Karpas-422 (cell line): ENCODE measurements at regions not wholly inside any gene's neighbourhood (a gene's known extent, or its start where the extent isn't known, plus 50 kb on each side); places are given as distances from the start of the nearest gene placed in this dataset.

Source experiments
- DNase-seq: peaks from one replicate; pipeline ENCODE4 v3.0.0-alpha.2; 2015
- H2AFZ ChIP-seq: fragments of 200-600 bp; sonication (generic); 2 replicates; pipeline ENCODE4 v1.6.1; 2014; ENCODE audit warnings: antibody characterized with exemption, low read length, mixed read lengths
- H3K27ac ChIP-seq: fragments of 200-600 bp; sonication (generic); 2 replicates; pipeline ENCODE4 v1.5.1; 2014; ENCODE audit warnings: mild to moderate bottlenecking, low read length, moderate library complexity
- H3K27me3 ChIP-seq: fragments of 200-600 bp; sonication (generic); 2 replicates; pipeline ENCODE4 v1.6.1; 2014; ENCODE audit warnings: low read length, mixed read lengths
- H3K36me3 ChIP-seq: fragments of 200-600 bp; sonication (generic); 2 replicates; pipeline ENCODE4 v1.6.1; 2014; ENCODE audit warnings: low read length, mixed read lengths; ENCODE audit not compliant: insufficient read depth
- H3K4me1 ChIP-seq: fragments of 200-600 bp; sonication (generic); 2 replicates; pipeline ENCODE4 v1.6.1; 2014; ENCODE audit warnings: mild to moderate bottlenecking, low read length, mixed read lengths
- H3K4me2 ChIP-seq: fragments of 200-600 bp; sonication (generic); 2 replicates; pipeline ENCODE4 v1.6.1; 2014; ENCODE audit warnings: low read length, low read depth, mild to moderate bottlenecking; ENCODE audit not compliant: poor library complexity, severe bottlenecking
- H3K4me3 ChIP-seq: fragments of 200-600 bp; sonication (generic); 2 replicates; pipeline ENCODE4 v1.5.1; 2014; ENCODE audit warnings: mild to moderate bottlenecking, antibody characterized with exemption, low read length, mixed read lengths
- H3K79me2 ChIP-seq: fragments of 200-600 bp; sonication (generic); 2 replicates; pipeline ENCODE4 v1.6.1; 2014; ENCODE audit warnings: mild to moderate bottlenecking, low read length, mixed read lengths
- H3K9ac ChIP-seq: fragments of 200-600 bp; sonication (generic); 2 replicates; pipeline ENCODE4 v1.6.0; 2014; ENCODE audit warnings: low read length
- H3K9me2 ChIP-seq: fragments of 200-600 bp; sonication (generic), shearing (Covaris generic); replicated peaks from 2 replicates; pipeline ENCODE4 v1.6.0; 2014; ENCODE audit warnings: mild to moderate bottlenecking, low read length, moderate library complexity; ENCODE audit not compliant: insufficient read depth
- H3K9me3 ChIP-seq: fragments of 300-700, 200-600 bp; sonication (generic); 2 replicates; pipeline ENCODE4 v1.6.1; 2014; ENCODE audit warnings: low read length, mixed read lengths
- H4K20me1 ChIP-seq: fragments of 200-600 bp; sonication (generic); 2 replicates; pipeline ENCODE4 v1.6.1; 2014; ENCODE audit warnings: mild to moderate bottlenecking, antibody characterized with exemption, low read length, low read depth; ENCODE audit not compliant: insufficient read depth

GRCh38 chr19:29012457-29012856 is 200.5 kb downstream of the UQCRFS1 start:
- DNase-seq = no peak
- Histone ChIP-seq H3K4me1 (no peaks in the 10 kb centered on the region), H3K9ac (no peak overlapping the region), H2AFZ (no peak overlapping the region), H3K9me3 (no peaks in the 10 kb centered on the region), H3K27ac (no peak overlapping the region), H3K9me2 (no peaks in the 10 kb centered on the region), H3K79me2 (no peaks in the 10 kb centered on the region), H3K27me3 (no peaks in the 10 kb centered on the region), H3K4me3 (no peak overlapping the region), H3K4me2 (no peak overlapping the region), H4K20me1 (no peaks in the 10 kb centered on the region), H3K36me3 (no peaks in the 10 kb centered on the region)

- H3K4me3 ChIP-seq = no peak overlapping the region
- H3K9me2 ChIP-seq = no peaks in the 10 kb centered on the region
- no peaks in the 10 kb centered on the region for H3K4me1 ChIP-seq
- no peak overlapping the region for H3K9ac ChIP-seq
- no peaks in the 10 kb centered on the region for H3K27me3 ChIP-seq
- H2AFZ ChIP-seq = no peak overlapping the region
- DNase-seq = no peak
- no peak overlapping the region for H3K27ac ChIP-seq
- H3K9me3 ChIP-seq = no peaks in the 10 kb centered on the region
- H3K4me2 ChIP-seq = no peak overlapping the region
- no peaks in the 10 kb centered on the region for H4K20me1 ChIP-seq
- no peaks in the 10 kb centered on the region for H3K36me3 ChIP-seq
- no peaks in the 10 kb centered on the region for H3K79me2 ChIP-seq
Observed at GRCh38 chr19:29010276-29010675, 202.7 kb downstream of the UQCRFS1 start.

GRCh38 chr19:29006057-29006735 is 206.8 kb downstream of the UQCRFS1 start:
- Histone ChIP-seq H4K20me1 (no peaks in the 10 kb centered on the region), H3K79me2 (no peaks in the 10 kb centered on the region), H2AFZ (no peak overlapping the region), H3K27ac (no peak overlapping the region), H3K4me2 (no peak overlapping the region), H3K9ac (no peak overlapping the region), H3K9me3 (no peaks in the 10 kb centered on the region), H3K36me3 (no peaks in the 10 kb centered on the region), H3K27me3 (no peaks in the 10 kb centered on the region), H3K9me2 (no peaks in the 10 kb centered on the region), H3K4me1 (no peaks in the 10 kb centered on the region), H3K4me3 (no peak overlapping the region)
- DNase-seq = no peak

GRCh38 chr19:29004796-29005195 is 208.2 kb downstream of the UQCRFS1 start:
- no peak overlapping the region for H3K4me3 ChIP-seq
- no peak overlapping the region for H2AFZ ChIP-seq
- no peaks in the 10 kb centered on the region for H3K27me3 ChIP-seq
- no peak for DNase-seq
- H3K4me1 ChIP-seq = no peaks in the 10 kb centered on the region
- H3K9me3 ChIP-seq = no peaks in the 10 kb centered on the region
- H4K20me1 ChIP-seq = no peaks in the 10 kb centered on the region
- no peaks in the 10 kb centered on the region for H3K36me3 ChIP-seq
- no peaks in the 10 kb centered on the region for H3K79me2 ChIP-seq
- H3K9me2 ChIP-seq = no peaks in the 10 kb centered on the region
- no peak overlapping the region for H3K9ac ChIP-seq
- H3K27ac ChIP-seq = no peak overlapping the region
- H3K4me2 ChIP-seq = no peak overlapping the region

- no peak for DNase-seq
Observed at GRCh38 chr19:29003641-29004409, 209.1 kb downstream of the UQCRFS1 start.

GRCh38 chr19:29002336-29002735 is 210.6 kb downstream of the UQCRFS1 start:
- no peaks in the 10 kb centered on the region for H3K9me2 ChIP-seq
- no peaks in the 10 kb centered on the region for H4K20me1 ChIP-seq
- H3K4me2 ChIP-seq = no peak overlapping the region
- H3K27ac ChIP-seq = no peak overlapping the region
- H3K4me3 ChIP-seq = no peak overlapping the region
- H2AFZ ChIP-seq = no peak overlapping the region
- H3K36me3 ChIP-seq = no peaks in the 10 kb centered on the region
- H3K9me3 ChIP-seq = no peaks in the 10 kb centered on the region; the same call in 1 of the 2 replicates
- no peaks in the 10 kb centered on the region for H3K27me3 ChIP-seq
- DNase-seq = no peak
- H3K9ac ChIP-seq = no peak overlapping the region
- H3K4me1 ChIP-seq = no peaks in the 10 kb centered on the region
- H3K79me2 ChIP-seq = no peaks in the 10 kb centered on the region

More at GRCh38 chr19:29003641-29004409, 209.1 kb downstream of the UQCRFS1 start:
- Histone ChIP-seq H3K27ac (no peak overlapping the region), H3K4me1 (no peaks in the 10 kb centered on the region), H3K9me2 (no peaks in the 10 kb centered on the region), H3K27me3 (no peaks in the 10 kb centered on the region), H3K9me3 (no peaks in the 10 kb centered on the region), H3K4me3 (no peak overlapping the region), H3K9ac (no peak overlapping the region), H3K79me2 (no peaks in the 10 kb centered on the region), H2AFZ (no peak overlapping the region), H3K4me2 (no peak overlapping the region), H3K36me3 (no peaks in the 10 kb centered on the region), H4K20me1 (no peaks in the 10 kb centered on the region)

- no peak overlapping the region for H2AFZ ChIP-seq
- no peak for DNase-seq
- no peak overlapping the region for H3K4me2 ChIP-seq
- H3K79me2 ChIP-seq = no peaks in the 10 kb centered on the region
- no peak overlapping the region for H3K9ac ChIP-seq
- H3K27me3 ChIP-seq = peaks cover 2% of the 10 kb centered on the region; the same call in 1 of the 2 replicates
- H3K9me3 ChIP-seq = no peaks in the 10 kb centered on the region; the same call in 1 of the 2 replicates
- no peaks in the 10 kb centered on the region for H4K20me1 ChIP-seq
- no peak overlapping the region for H3K4me3 ChIP-seq
- H3K9me2 ChIP-seq = no peaks in the 10 kb centered on the region
- no peaks in the 10 kb centered on the region for H3K4me1 ChIP-seq
- H3K27ac ChIP-seq = no peak overlapping the region
- no peaks in the 10 kb centered on the region for H3K36me3 ChIP-seq
Observed at GRCh38 chr19:29001597-29002245, 211.2 kb downstream of the UQCRFS1 start.

- peaks cover 2% of the 10 kb centered on the region; the same call in 1 of the 2 replicates for H3K27me3 ChIP-seq
- H2AFZ ChIP-seq = no peak overlapping the region
- H3K4me1 ChIP-seq = no peaks in the 10 kb centered on the region
- no peaks in the 10 kb centered on the region for H3K79me2 ChIP-seq
- H3K36me3 ChIP-seq = no peaks in the 10 kb centered on the region
- no peaks in the 10 kb centered on the region for H4K20me1 ChIP-seq
- no peak overlapping the region for H3K9ac ChIP-seq
- H3K9me2 ChIP-seq = no peaks in the 10 kb centered on the region
- no peak overlapping the region for H3K4me3 ChIP-seq
- H3K9me3 ChIP-seq = no peaks in the 10 kb centered on the region; the same call in 1 of the 2 replicates
- DNase-seq = no peak
- no peak overlapping the region for H3K27ac ChIP-seq
- H3K4me2 ChIP-seq = no peak overlapping the region
Observed at GRCh38 chr19:29001141-29001581, 211.8 kb downstream of the UQCRFS1 start.
